Muscle layer of duodenum (tissue), 2 donors: ENCODE measurements at regions not wholly inside any gene's neighbourhood (a gene's known extent, or its start where the extent isn't known, plus 50 kb on each side); places are given as distances from the start of the nearest gene placed in this dataset.

Experiments
- H3K27ac ChIP-seq: one replicate; pipeline ENCODE4 v1.7.0; 2013; ENCODE audit warnings: mild to moderate bottlenecking, low read length
- H3K27me3 ChIP-seq: one replicate; pipeline ENCODE4 v1.7.0; 2013; ENCODE audit warnings: low read depth, mild to moderate bottlenecking, control low read depth, low read length
- H3K36me3 ChIP-seq, 2 donors: one replicate each; pipeline ENCODE4 v1.7.0; 2013; ENCODE audit warnings: low read length in 2 of 2, control low read depth in 1 of 2, mild to moderate bottlenecking in 1 of 2; ENCODE audit not compliant: insufficient read depth in 2 of 2, control insufficient read depth in 1 of 2
- H3K4me1 ChIP-seq, 2 donors: one replicate each; pipeline ENCODE4 v1.7.0; 2013; ENCODE audit warnings: low read length in 2 of 2, mild to moderate bottlenecking in 2 of 2, control low read depth in 1 of 2, moderate library complexity in 1 of 2; ENCODE audit not compliant: insufficient read depth in 2 of 2, control insufficient read depth in 1 of 2
- H3K4me3 ChIP-seq, 2 donors: one replicate each; pipeline ENCODE4 v1.7.0; 2013; ENCODE audit warnings: low read length in 2 of 2, low read depth in 1 of 2, mild to moderate bottlenecking in 1 of 2
- H3K9me3 ChIP-seq, 2 donors: one replicate each; pipeline ENCODE4 v1.7.0; 2013; ENCODE audit warnings: low read length in 2 of 2, control low read depth in 1 of 2, mild to moderate bottlenecking in 1 of 2; ENCODE audit not compliant: control insufficient read depth in 1 of 2
- donor health status: healthy.

GRCh38 chr9:81245254-81245956 lies 443.9 kb downstream of the TLE1 start:
- Histone ChIP-seq H3K4me1 (no peaks in the 10 kb centered on the region), H3K27me3 (no peaks in the 10 kb centered on the region)

GRCh38 chr9:81244631-81245030 lies 444.7 kb downstream of the TLE1 start:
- no peak overlapping the region for H3K27ac ChIP-seq
- H3K9me3 ChIP-seq = no peaks in the 10 kb centered on the region
- H3K27me3 ChIP-seq = no peaks in the 10 kb centered on the region
- H3K4me3 ChIP-seq = no peak overlapping the region
- no peaks in the 10 kb centered on the region for H3K4me1 ChIP-seq
- no peaks in the 10 kb centered on the region for H3K36me3 ChIP-seq

More at GRCh38 chr9:81245254-81245956, 443.9 kb downstream of the TLE1 start:
- H3K36me3 ChIP-seq = no peaks in the 10 kb centered on the region
- H3K4me3 ChIP-seq = no peak overlapping the region
- H3K9me3 ChIP-seq = peaks cover 0 to 4% of the 10 kb centered on the region in 2 donors
- no peak overlapping the region for H3K27ac ChIP-seq

GRCh38 chr9:81242866-81243265 lies 446.5 kb downstream of the TLE1 start:
- H3K4me1 ChIP-seq = no peaks in the 10 kb centered on the region
- no peaks in the 10 kb centered on the region for H3K36me3 ChIP-seq
- no peaks in the 10 kb centered on the region for H3K9me3 ChIP-seq
- H3K4me3 ChIP-seq = no peak overlapping the region
- H3K27ac ChIP-seq = no peak overlapping the region
- H3K27me3 ChIP-seq = no peaks in the 10 kb centered on the region

- H3K27ac ChIP-seq = no peak overlapping the region
- H3K36me3 ChIP-seq = no peaks in the 10 kb centered on the region
- H3K9me3 ChIP-seq = no peaks in the 10 kb centered on the region
- H3K4me1 ChIP-seq = no peaks in the 10 kb centered on the region
- H3K27me3 ChIP-seq = no peaks in the 10 kb centered on the region
- no peak overlapping the region for H3K4me3 ChIP-seq
Observed at GRCh38 chr9:81239388-81239787, 450.0 kb downstream of the TLE1 start.

- no peaks in the 10 kb centered on the region for H3K4me1 ChIP-seq
Observed at GRCh38 chr9:81237565-81238231, 451.6 kb downstream of the TLE1 start.

GRCh38 chr9:81234924-81235610 lies 454.3 kb downstream of the TLE1 start:
- no peaks in the 10 kb centered on the region for H3K4me1 ChIP-seq
- H3K27ac ChIP-seq = no peak overlapping the region
- H3K9me3 ChIP-seq = no peaks in the 10 kb centered on the region
- no peaks in the 10 kb centered on the region for H3K27me3 ChIP-seq
- no peak overlapping the region for H3K4me3 ChIP-seq
- H3K36me3 ChIP-seq = no peaks in the 10 kb centered on the region

More at GRCh38 chr9:81237565-81238231, 451.6 kb downstream of the TLE1 start:
- no peak overlapping the region for H3K4me3 ChIP-seq
- H3K9me3 ChIP-seq = no peaks in the 10 kb centered on the region
- no peaks in the 10 kb centered on the region for H3K27me3 ChIP-seq
- no peaks in the 10 kb centered on the region for H3K36me3 ChIP-seq
- H3K27ac ChIP-seq = no peak overlapping the region

- Histone ChIP-seq H3K27ac (no peak overlapping the region), H3K36me3 (no peaks in the 10 kb centered on the region), H3K4me1 (no peaks in the 10 kb centered on the region), H3K27me3 (no peaks in the 10 kb centered on the region), H3K9me3 (no peaks in the 10 kb centered on the region), H3K4me3 (no peak overlapping the region)
Observed at GRCh38 chr9:81231011-81231410, 458.3 kb downstream of the TLE1 start.

GRCh38 chr9:81227507-81228245 lies 461.7 kb downstream of the TLE1 start:
- H3K36me3 ChIP-seq = no peaks in the 10 kb centered on the region
- no peak overlapping the region for H3K27ac ChIP-seq
- peaks cover 0 to 8% of the 10 kb centered on the region in 2 donors for H3K4me1 ChIP-seq
- H3K9me3 ChIP-seq = no peaks in the 10 kb centered on the region
- H3K27me3 ChIP-seq = no peaks in the 10 kb centered on the region
- no peak overlapping the region for H3K4me3 ChIP-seq

GRCh38 chr9:81225596-81225995 lies 463.8 kb downstream of the TLE1 start:
- Histone ChIP-seq H3K27me3 (no peaks in the 10 kb centered on the region), H3K27ac (no peak overlapping the region), H3K36me3 (no peaks in the 10 kb centered on the region), H3K4me1 (peaks cover 0 to 8% of the 10 kb centered on the region in 2 donors), H3K4me3 (no peak overlapping the region), H3K9me3 (no peaks in the 10 kb centered on the region)

GRCh38 chr9:81224166-81225081 lies 464.9 kb downstream of the TLE1 start:
- Histone ChIP-seq H3K4me1 (peaks cover 0 to 8% of the 10 kb centered on the region in 2 donors), H3K4me3 (no peak overlapping the region), H3K9me3 (no peaks in the 10 kb centered on the region), H3K36me3 (no peaks in the 10 kb centered on the region), H3K27ac (no peak overlapping the region), H3K27me3 (no peaks in the 10 kb centered on the region)
